CD4-positive, CD25-positive, alpha-beta regulatory T cell (primary cell): ENCODE measurements at regions not wholly inside any gene's neighbourhood (a gene's known extent, or its start where the extent isn't known, plus 50 kb on each side); places are given as distances from the start of the nearest gene placed in this dataset.

Experiments used
- ATAC-seq, 2 donors: fragments of 150-1000 bp; cut with Tn5 transposase; one replicate each; pipeline ENCODE4 v1.10.0; 2021; ENCODE audit warnings: low read depth in 2 of 2, moderate number of reproducible peaks in 2 of 2, moderate library complexity in 1 of 2
- DNase-seq, 3 donors: peaks; one replicate each; pipeline versions ENCODE4 v3.0.0 to v3.0.0-alpha.2; 2012 to 2022; ENCODE audit warnings: mixed read lengths in 1 of 3
- H3K27ac ChIP-seq: one replicate; pipeline ENCODE4 v1.7.0; 2013; ENCODE audit warnings: mild to moderate bottlenecking, low read length; ENCODE audit not compliant: insufficient read depth, poor library complexity, severe bottlenecking
- H3K27me3 ChIP-seq: one replicate; pipeline ENCODE4 v1.7.0; 2013; ENCODE audit warnings: low read length; ENCODE audit not compliant: control insufficient read depth, insufficient read depth
- H3K36me3 ChIP-seq: one replicate; pipeline ENCODE4 v1.7.0; 2013; ENCODE audit warnings: mild to moderate bottlenecking, low read length, moderate library complexity; ENCODE audit not compliant: control insufficient read depth, insufficient read depth
- H3K4me1 ChIP-seq: 2 replicates; pipeline ENCODE4 v1.7.0; 2013; ENCODE audit warnings: mild to moderate bottlenecking, low read length; ENCODE audit not compliant: insufficient read depth, control insufficient read depth, poor library complexity, severe bottlenecking
- H3K4me3 ChIP-seq: one replicate; pipeline ENCODE4 v1.7.0; 2013; ENCODE audit warnings: low read depth, mild to moderate bottlenecking, low read length, moderate library complexity
- H3K9me3 ChIP-seq, 2 experiments: 1 replicate in 1 of 2; 2 replicates in 1 of 2; pipeline ENCODE4 v1.7.0; 2013; ENCODE audit warnings: low read length in 2 of 2, mild to moderate bottlenecking in 1 of 2, moderate library complexity in 1 of 2; ENCODE audit not compliant: control insufficient read depth in 2 of 2
- H3K27ac Mint-ChIP-seq, 3 donors: one replicate each; pipeline ENCODE4 v1.8.0; 2020 to 2022; ENCODE audit warnings: mild to moderate bottlenecking in 3 of 3, mixed read lengths in 3 of 3, moderate library complexity in 2 of 3
- H3K27me3 Mint-ChIP-seq: one replicate; pipeline ENCODE4 v1.8.0; 2022; ENCODE audit warnings: mild to moderate bottlenecking, mixed read lengths
- H3K36me3 Mint-ChIP-seq: one replicate; pipeline ENCODE4 v1.8.0; 2020; ENCODE audit warnings: mixed read lengths
- H3K4me1 Mint-ChIP-seq, 4 donors: one replicate each; pipeline ENCODE4 v1.8.0; 2020 to 2022; ENCODE audit warnings: mixed read lengths in 4 of 4, mild to moderate bottlenecking in 1 of 4
- H3K4me3 Mint-ChIP-seq, 4 donors: one replicate each; pipeline ENCODE4 v1.8.0; 2020 to 2022; ENCODE audit warnings: mild to moderate bottlenecking in 4 of 4, mixed read lengths in 4 of 4, moderate library complexity in 3 of 4
- H3K9me3 Mint-ChIP-seq, 7 donors: one replicate each; pipeline ENCODE4 v1.8.0; 2020 to 2022; ENCODE audit warnings: mixed read lengths in 7 of 7, mild to moderate bottlenecking in 3 of 7, moderate library complexity in 2 of 7

DNA sequence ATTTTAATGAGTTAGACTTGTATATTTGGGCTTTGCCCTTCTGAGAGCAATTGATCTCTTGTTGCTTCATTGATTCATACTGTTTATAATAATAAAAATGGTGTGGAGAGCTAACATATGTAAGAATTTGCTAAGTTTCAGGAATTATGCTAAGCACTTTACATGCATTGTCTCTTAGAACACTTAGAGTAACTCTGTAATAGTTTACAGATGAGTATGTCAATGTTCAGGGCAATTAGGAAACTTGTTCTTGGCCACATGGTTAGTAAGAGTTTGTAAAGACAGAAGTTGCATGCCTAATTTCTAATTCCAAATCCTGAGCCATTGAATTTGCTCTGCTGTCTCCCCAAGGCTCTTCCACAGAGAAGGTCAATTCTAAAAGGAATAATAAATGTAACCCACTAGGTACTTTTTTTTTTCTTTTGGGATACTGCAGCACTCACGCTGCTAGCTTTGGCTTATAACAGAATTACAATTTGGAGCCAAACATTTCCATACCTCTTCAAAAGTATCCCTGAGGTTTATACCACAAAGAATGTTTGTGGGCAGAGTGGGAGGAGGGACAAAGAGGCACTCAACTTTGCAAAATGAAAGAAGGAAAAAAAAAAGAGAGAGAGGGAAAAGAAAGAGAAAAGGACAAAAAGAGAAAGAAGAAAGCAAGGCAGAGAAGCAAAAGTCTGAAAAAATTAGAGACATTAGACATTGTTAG, 232.4 kb downstream of the CALCRL start:
- Histone ChIP-seq H3K4me1 (no peaks in the 10 kb centered on the region), H3K4me3 (no peak overlapping the region), H3K27ac (no peak overlapping the region), H3K36me3 (no peaks in the 10 kb centered on the region), H3K9me3 (no peaks in the 10 kb centered on the region), H3K27me3 (no peaks in the 10 kb centered on the region)
- DNase-seq = no peak
- no peaks in the 10 kb centered on the region for H3K36me3 Mint-ChIP-seq
- H3K4me1 Mint-ChIP-seq = no peaks in the 10 kb centered on the region
- no peak overlapping the region for H3K27ac Mint-ChIP-seq
- no peak overlapping the region for H3K4me3 Mint-ChIP-seq
- no peak for ATAC-seq
- H3K9me3 Mint-ChIP-seq = peaks cover 0 to 6% (median 3%) of the 10 kb centered on the region in 7 donors
- peaks cover 4% of the 10 kb centered on the region for H3K27me3 Mint-ChIP-seq

- DNase-seq (no peak), ATAC-seq (no peak)
- Histone ChIP-seq H3K36me3 (no peaks in the 10 kb centered on the region), H3K9me3 (no peaks in the 10 kb centered on the region), H3K27ac (no peak overlapping the region), H3K27me3 (no peaks in the 10 kb centered on the region), H3K4me1 (no peaks in the 10 kb centered on the region), H3K4me3 (no peak overlapping the region)
- peaks cover 0 to 6% (median 4%) of the 10 kb centered on the region in 7 donors for H3K9me3 Mint-ChIP-seq
- peaks cover 4% of the 10 kb centered on the region for H3K27me3 Mint-ChIP-seq
- H3K27ac Mint-ChIP-seq = no peak overlapping the region
- no peaks in the 10 kb centered on the region for H3K36me3 Mint-ChIP-seq
- H3K4me1 Mint-ChIP-seq = no peaks in the 10 kb centered on the region
- H3K4me3 Mint-ChIP-seq = no peak overlapping the region
Observed at GRCh38 chr2:187214306-187214705, 233.7 kb downstream of the CALCRL start.

- no peaks in the 10 kb centered on the region for H3K4me1 Mint-ChIP-seq
- peaks cover 0 to 6% (median 4%) of the 10 kb centered on the region in 7 donors for H3K9me3 Mint-ChIP-seq
- ATAC-seq = no peak
- H3K4me3 ChIP-seq = no peak overlapping the region
- H3K27ac ChIP-seq = no peak overlapping the region
- no peak for DNase-seq
- H3K27me3 Mint-ChIP-seq = peaks cover 4% of the 10 kb centered on the region
- no peaks in the 10 kb centered on the region for H3K4me1 ChIP-seq
- H3K36me3 ChIP-seq = no peaks in the 10 kb centered on the region
- no peak overlapping the region for H3K4me3 Mint-ChIP-seq
- H3K27me3 ChIP-seq = no peaks in the 10 kb centered on the region
- H3K9me3 ChIP-seq = no peaks in the 10 kb centered on the region
- no peaks in the 10 kb centered on the region for H3K36me3 Mint-ChIP-seq
- H3K27ac Mint-ChIP-seq = no peak overlapping the region
Observed at GRCh38 chr2:187213798-187214197, 234.3 kb downstream of the CALCRL start.

- H3K36me3 ChIP-seq = no peaks in the 10 kb centered on the region
- peaks cover 4% of the 10 kb centered on the region for H3K27me3 Mint-ChIP-seq
- H3K4me1 Mint-ChIP-seq = no peaks in the 10 kb centered on the region
- DNase-seq (no peak), ATAC-seq (no peak)
- H3K27me3 ChIP-seq = no peaks in the 10 kb centered on the region
- no peaks in the 10 kb centered on the region for H3K4me1 ChIP-seq
- H3K4me3 Mint-ChIP-seq = no peak overlapping the region
- no peaks in the 10 kb centered on the region for H3K9me3 ChIP-seq
- H3K36me3 Mint-ChIP-seq = no peaks in the 10 kb centered on the region
- no peak overlapping the region for H3K4me3 ChIP-seq
- H3K27ac Mint-ChIP-seq = no peak overlapping the region
- peaks cover 2 to 6% (median 4%) of the 10 kb centered on the region in 7 donors for H3K9me3 Mint-ChIP-seq
- no peak overlapping the region for H3K27ac ChIP-seq
Observed at GRCh38 chr2:187210726-187211125, 237.3 kb downstream of the CALCRL start.

DNA sequence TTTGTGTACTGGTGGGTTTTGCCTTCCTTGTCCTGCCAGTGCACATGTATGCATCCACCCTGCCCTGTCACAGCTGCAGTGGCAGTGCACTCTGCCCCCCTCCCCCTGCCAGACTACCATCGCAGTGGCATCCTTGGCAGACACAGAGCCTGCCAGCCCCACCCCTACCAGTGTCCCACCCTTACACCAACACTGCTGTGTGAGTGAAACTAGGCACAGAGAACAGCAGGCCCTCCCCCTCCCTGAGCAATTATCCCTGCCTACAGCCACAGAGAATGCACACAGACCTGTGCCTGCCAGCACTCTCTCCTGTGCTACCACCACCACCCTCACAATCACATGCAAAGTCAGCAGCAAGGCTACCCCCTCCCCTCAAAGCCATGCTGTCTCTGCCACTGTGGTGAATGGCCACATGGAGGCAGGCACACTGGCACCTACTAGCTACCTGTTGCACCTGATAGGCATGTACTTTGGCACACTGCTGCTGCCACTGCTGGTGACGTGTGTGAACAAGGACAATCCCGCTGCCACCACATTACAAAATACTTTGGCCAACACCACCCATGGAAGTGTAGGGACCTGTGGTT, 239.8 kb downstream of the CALCRL start:
- H3K27me3 Mint-ChIP-seq = peaks cover 4% of the 10 kb centered on the region

GRCh38 chr2:187207126-187207525, 240.9 kb downstream of the CALCRL start:
- Histone ChIP-seq H3K4me1 (no peaks in the 10 kb centered on the region), H3K4me3 (no peak overlapping the region), H3K27ac (no peak overlapping the region), H3K9me3 (no peaks in the 10 kb centered on the region), H3K36me3 (no peaks in the 10 kb centered on the region), H3K27me3 (no peaks in the 10 kb centered on the region)
- no peak for DNase-seq
- Mint-ChIP-seq H3K9me3 (peaks cover 0 to 6% (median 4%) of the 10 kb centered on the region in 7 donors), H3K4me1 (no peaks in the 10 kb centered on the region), H3K27ac (no peak overlapping the region), H3K36me3 (no peaks in the 10 kb centered on the region), H3K27me3 (peaks cover under 1% of the 10 kb centered on the region), H3K4me3 (no peak overlapping the region)
- no peak for ATAC-seq

More for the DNA sequence above, 239.8 kb downstream of the CALCRL start:
- Histone ChIP-seq H3K4me3 (no peak overlapping the region), H3K4me1 (no peaks in the 10 kb centered on the region), H3K9me3 (no peaks in the 10 kb centered on the region), H3K36me3 (no peaks in the 10 kb centered on the region), H3K27me3 (no peaks in the 10 kb centered on the region), H3K27ac (no peak overlapping the region)
- H3K4me3 Mint-ChIP-seq = no peak overlapping the region
- H3K27ac Mint-ChIP-seq = no peak overlapping the region
- ATAC-seq (no peak), DNase-seq (no peak)
- H3K9me3 Mint-ChIP-seq = peaks cover 2 to 6% (median 4%) of the 10 kb centered on the region in 7 donors
- H3K36me3 Mint-ChIP-seq = no peaks in the 10 kb centered on the region
- H3K4me1 Mint-ChIP-seq = no peaks in the 10 kb centered on the region

- DNase-seq = no peak
- no peaks in the 10 kb centered on the region for H3K27me3 ChIP-seq
- no peak overlapping the region for H3K27ac ChIP-seq
- no peaks in the 10 kb centered on the region for H3K4me1 ChIP-seq
- H3K27me3 Mint-ChIP-seq = no peaks in the 10 kb centered on the region
- H3K9me3 ChIP-seq = no peaks in the 10 kb centered on the region
- H3K27ac Mint-ChIP-seq = no peak overlapping the region
- ATAC-seq = no peak
- H3K4me1 Mint-ChIP-seq = no peaks in the 10 kb centered on the region
- no peak overlapping the region for H3K4me3 ChIP-seq
- H3K9me3 Mint-ChIP-seq = peaks cover 0 to 5% (median 3%) of the 10 kb centered on the region in 7 donors
- H3K36me3 ChIP-seq = no peaks in the 10 kb centered on the region
- no peak overlapping the region for H3K4me3 Mint-ChIP-seq
- no peaks in the 10 kb centered on the region for H3K36me3 Mint-ChIP-seq
Observed at GRCh38 chr2:187206471-187206870, 241.6 kb downstream of the CALCRL start.

DNA sequence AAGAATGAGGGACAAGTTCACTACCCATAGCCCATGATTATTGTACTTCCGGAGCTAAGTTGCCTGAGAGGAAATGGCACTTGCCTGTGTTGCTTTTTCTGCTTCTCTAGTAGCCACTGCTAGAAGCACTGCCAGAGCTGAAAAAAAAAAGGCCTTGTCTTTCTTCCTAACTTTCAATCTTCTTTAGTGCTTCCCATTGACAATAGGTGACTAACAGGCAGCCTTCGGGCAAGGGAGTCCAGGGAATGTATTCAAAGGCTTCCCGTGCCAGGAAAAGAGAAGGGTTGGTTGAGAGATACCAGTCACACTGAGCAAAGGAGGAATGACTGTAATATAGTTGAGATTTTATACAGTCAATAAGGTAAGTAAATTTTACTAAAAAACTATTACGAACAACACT, 242.0 kb downstream of the CALCRL start:
- H3K4me1 ChIP-seq = no peaks in the 10 kb centered on the region
- Mint-ChIP-seq H3K4me3 (no peak overlapping the region), H3K27me3 (no peaks in the 10 kb centered on the region), H3K4me1 (no peaks in the 10 kb centered on the region), H3K9me3 (peaks cover 0 to 5% (median 2%) of the 10 kb centered on the region in 7 donors), H3K36me3 (no peaks in the 10 kb centered on the region), H3K27ac (no peak overlapping the region)
- no peaks in the 10 kb centered on the region for H3K36me3 ChIP-seq
- no peak overlapping the region for H3K27ac ChIP-seq
- DNase-seq = no peak
- no peak for ATAC-seq
- no peaks in the 10 kb centered on the region for H3K9me3 ChIP-seq
- H3K4me3 ChIP-seq = no peak overlapping the region
- no peaks in the 10 kb centered on the region for H3K27me3 ChIP-seq
